ENCODE measurements at regions not wholly inside any gene's neighbourhood (a gene's known extent, or its start where the extent isn't known, plus 50 kb on each side); places are given as distances from the start of the nearest gene placed in this dataset.
"Not testable (repeated sequence)": the region's sequence is repeated elsewhere in the genome, so short reads cannot be mapped to it uniquely, and the experiment has no call there.

GRCh38 chr13:24617256-24618010 is 62.8 kb upstream of the ATP12A start:
- Histone ChIP-seq H3K36me3 (ENCODE audit: control insufficient read depth in 1 of 2, insufficient read depth in 2 of 2, low read length in 2 of 2) (no peaks in the 10 kb centered on the region), H3K4me1 (ENCODE audit: control insufficient read depth in 1 of 2, insufficient read depth in 2 of 2, low read length in 2 of 2) (peaks cover 0 to 6% of the 10 kb centered on the region in 2 donors)

GRCh38 chr13:24618011-24618955 is 61.9 kb upstream of the ATP12A start:
- Histone ChIP-seq H3K9ac (ENCODE audit: low read depth in 1 of 2, low read length in 2 of 2) (no peak overlapping the region), H3K4me3 (ENCODE audit: low read depth in 1 of 2, low read length in 2 of 2) (no peak overlapping the region), H3K36me3 (ENCODE audit: control insufficient read depth in 1 of 2, insufficient read depth in 2 of 2, low read length in 2 of 2) (no peaks in the 10 kb centered on the region), H3K27ac (ENCODE audit: low read depth, low read length) (no peak overlapping the region), H3K9me3 (ENCODE audit: control insufficient read depth in 1 of 2, low read length in 2 of 2) (no peaks in the 10 kb centered on the region), H3K4me1 (ENCODE audit: control insufficient read depth in 1 of 2, insufficient read depth in 2 of 2, low read length in 2 of 2) (peaks cover 0 to 6% of the 10 kb centered on the region in 2 donors), H3K27me3 (ENCODE audit: control insufficient read depth in 1 of 2, insufficient read depth in 2 of 2, low read length in 2 of 2) (no peaks in the 10 kb centered on the region)

More at GRCh38 chr13:24617256-24618010, 62.8 kb upstream of the ATP12A start:
- H3K4me3 ChIP-seq (ENCODE audit: low read depth in 1 of 2, low read length in 2 of 2), result no peak overlapping the region
- H3K27ac ChIP-seq (ENCODE audit: low read depth, low read length), result no peak overlapping the region
- H3K9ac ChIP-seq (ENCODE audit: low read depth in 1 of 2, low read length in 2 of 2), result no peak overlapping the region
- no peaks in the 10 kb centered on the region for H3K27me3 ChIP-seq (ENCODE audit: control insufficient read depth in 1 of 2, insufficient read depth in 2 of 2, low read length in 2 of 2)
- H3K9me3 ChIP-seq (ENCODE audit: control insufficient read depth in 1 of 2, low read length in 2 of 2), result no peaks in the 10 kb centered on the region

GRCh38 chr13:24619282-24619681 is 60.9 kb upstream of the ATP12A start:
- H3K27ac ChIP-seq (ENCODE audit: low read depth, low read length), result no peak overlapping the region
- H3K4me3 ChIP-seq (ENCODE audit: low read depth in 1 of 2, low read length in 2 of 2), result no peak overlapping the region
- no peaks in the 10 kb centered on the region for H3K36me3 ChIP-seq (ENCODE audit: control insufficient read depth in 1 of 2, insufficient read depth in 2 of 2, low read length in 2 of 2)
- H3K27me3 ChIP-seq (ENCODE audit: control insufficient read depth in 1 of 2, insufficient read depth in 2 of 2, low read length in 2 of 2), result no peaks in the 10 kb centered on the region
- peaks cover 0 to 6% of the 10 kb centered on the region in 2 donors for H3K4me1 ChIP-seq (ENCODE audit: control insufficient read depth in 1 of 2, insufficient read depth in 2 of 2, low read length in 2 of 2)
- no peak overlapping the region for H3K9ac ChIP-seq (ENCODE audit: low read depth in 1 of 2, low read length in 2 of 2)
- H3K9me3 ChIP-seq (ENCODE audit: control insufficient read depth in 1 of 2, low read length in 2 of 2), result no peaks in the 10 kb centered on the region

GRCh38 chr13:24622481-24623148 is 57.6 kb upstream of the ATP12A start:
- H3K4me1 ChIP-seq (ENCODE audit: control insufficient read depth in 1 of 2, insufficient read depth in 2 of 2, low read length in 2 of 2), result peaks cover 15 to 17% of the 10 kb centered on the region in 2 donors
- H3K27ac ChIP-seq (ENCODE audit: low read depth, low read length); H3K9me3 ChIP-seq (ENCODE audit: control insufficient read depth in 1 of 2, low read length in 2 of 2); H3K4me3 ChIP-seq (ENCODE audit: low read depth in 1 of 2, low read length in 2 of 2); H3K36me3 ChIP-seq (ENCODE audit: control insufficient read depth in 1 of 2, insufficient read depth in 2 of 2, low read length in 2 of 2); H3K9ac ChIP-seq (ENCODE audit: low read depth in 1 of 2, low read length in 2 of 2); H3K27me3 ChIP-seq (ENCODE audit: control insufficient read depth in 1 of 2, insufficient read depth in 2 of 2, low read length in 2 of 2): not testable (repeated sequence)

- H3K9me3 ChIP-seq (ENCODE audit: control insufficient read depth in 1 of 2, low read length in 2 of 2), result no peaks in the 10 kb centered on the region
- peaks cover 15 to 17% of the 10 kb centered on the region in 2 donors for H3K4me1 ChIP-seq (ENCODE audit: control insufficient read depth in 1 of 2, insufficient read depth in 2 of 2, low read length in 2 of 2)
- no peaks in the 10 kb centered on the region for H3K27me3 ChIP-seq (ENCODE audit: control insufficient read depth in 1 of 2, insufficient read depth in 2 of 2, low read length in 2 of 2)
- H3K9ac ChIP-seq (ENCODE audit: low read depth in 1 of 2, low read length in 2 of 2), result no peak overlapping the region
- no peaks in the 10 kb centered on the region for H3K36me3 ChIP-seq (ENCODE audit: control insufficient read depth in 1 of 2, insufficient read depth in 2 of 2, low read length in 2 of 2)
- no peak overlapping the region for H3K27ac ChIP-seq (ENCODE audit: low read depth, low read length)
- no peak overlapping the region for H3K4me3 ChIP-seq (ENCODE audit: low read depth in 1 of 2, low read length in 2 of 2)
Measured at GRCh38 chr13:24623149-24623665, 57.0 kb upstream of the ATP12A start.

GRCh38 chr13:24624363-24624762 is 55.8 kb upstream of the ATP12A start:
- no peaks in the 10 kb centered on the region for H3K36me3 ChIP-seq (ENCODE audit: control insufficient read depth in 1 of 2, insufficient read depth in 2 of 2, low read length in 2 of 2)

GRCh38 chr13:24624801-24625231 is 55.4 kb upstream of the ATP12A start:
- Histone ChIP-seq H3K4me1 (ENCODE audit: control insufficient read depth in 1 of 2, insufficient read depth in 2 of 2, low read length in 2 of 2) (peaks cover 11 to 15% of the 10 kb centered on the region in 2 donors), H3K4me3 (ENCODE audit: low read depth in 1 of 2, low read length in 2 of 2) (no peak overlapping the region), H3K9ac (ENCODE audit: low read depth in 1 of 2, low read length in 2 of 2) (no peak overlapping the region), H3K36me3 (ENCODE audit: control insufficient read depth in 1 of 2, insufficient read depth in 2 of 2, low read length in 2 of 2) (no peaks in the 10 kb centered on the region), H3K27ac (ENCODE audit: low read depth, low read length) (no peak overlapping the region), H3K9me3 (ENCODE audit: control insufficient read depth in 1 of 2, low read length in 2 of 2) (no peaks in the 10 kb centered on the region), H3K27me3 (ENCODE audit: control insufficient read depth in 1 of 2, insufficient read depth in 2 of 2, low read length in 2 of 2) (no peaks in the 10 kb centered on the region)

More at GRCh38 chr13:24624363-24624762, 55.8 kb upstream of the ATP12A start:
- H3K9ac ChIP-seq (ENCODE audit: low read depth in 1 of 2, low read length in 2 of 2), result no peak overlapping the region
- H3K4me1 ChIP-seq (ENCODE audit: control insufficient read depth in 1 of 2, insufficient read depth in 2 of 2, low read length in 2 of 2), result peaks cover 11 to 15% of the 10 kb centered on the region in 2 donors
- H3K4me3 ChIP-seq (ENCODE audit: low read depth in 1 of 2, low read length in 2 of 2), result no peak overlapping the region
- H3K27ac ChIP-seq (ENCODE audit: low read depth, low read length), result no peak overlapping the region
- no peaks in the 10 kb centered on the region for H3K27me3 ChIP-seq (ENCODE audit: control insufficient read depth in 1 of 2, insufficient read depth in 2 of 2, low read length in 2 of 2)
- H3K9me3 ChIP-seq (ENCODE audit: control insufficient read depth in 1 of 2, low read length in 2 of 2), result no peaks in the 10 kb centered on the region

GRCh38 chr13:24625331-24625731 is 54.9 kb upstream of the ATP12A start:
- peaks cover 11 to 15% of the 10 kb centered on the region in 2 donors for H3K4me1 ChIP-seq (ENCODE audit: control insufficient read depth in 1 of 2, insufficient read depth in 2 of 2, low read length in 2 of 2)
- H3K4me3 ChIP-seq (ENCODE audit: low read depth in 1 of 2, low read length in 2 of 2), result no peak overlapping the region
- H3K9ac ChIP-seq (ENCODE audit: low read depth in 1 of 2, low read length in 2 of 2), result no peak overlapping the region
- H3K36me3 ChIP-seq (ENCODE audit: control insufficient read depth in 1 of 2, insufficient read depth in 2 of 2, low read length in 2 of 2), result no peaks in the 10 kb centered on the region
- no peak overlapping the region for H3K27ac ChIP-seq (ENCODE audit: low read depth, low read length)
- no peaks in the 10 kb centered on the region for H3K9me3 ChIP-seq (ENCODE audit: control insufficient read depth in 1 of 2, low read length in 2 of 2)
- H3K27me3 ChIP-seq (ENCODE audit: control insufficient read depth in 1 of 2, insufficient read depth in 2 of 2, low read length in 2 of 2), result no peaks in the 10 kb centered on the region

GRCh38 chr13:24625870-24626849 is 54.0 kb upstream of the ATP12A start:
- no peak overlapping the region for H3K27ac ChIP-seq (ENCODE audit: low read depth, low read length)
- peak overlapping the region in 1 of 2 donors; percentile 16 for H3K4me3 ChIP-seq (ENCODE audit: low read depth in 1 of 2, low read length in 2 of 2)
- no peaks in the 10 kb centered on the region for H3K27me3 ChIP-seq (ENCODE audit: control insufficient read depth in 1 of 2, insufficient read depth in 2 of 2, low read length in 2 of 2)

More at GRCh38 chr13:24625870-24626849, 54.0 kb upstream of the ATP12A start:
- H3K9ac ChIP-seq (ENCODE audit: low read depth in 1 of 2, low read length in 2 of 2), result no peak overlapping the region
- H3K4me1 ChIP-seq (ENCODE audit: control insufficient read depth in 1 of 2, insufficient read depth in 2 of 2, low read length in 2 of 2), result peaks cover 11 to 15% of the 10 kb centered on the region in 2 donors
- H3K9me3 ChIP-seq (ENCODE audit: control insufficient read depth in 1 of 2, low read length in 2 of 2), result no peaks in the 10 kb centered on the region
- no peaks in the 10 kb centered on the region for H3K36me3 ChIP-seq (ENCODE audit: control insufficient read depth in 1 of 2, insufficient read depth in 2 of 2, low read length in 2 of 2)
